ENCODE measurements at regions not wholly inside any gene's neighbourhood (a gene's known extent, or its start where the extent isn't known, plus 50 kb on each side); places are given as distances from the start of the nearest gene placed in this dataset.

DNA sequence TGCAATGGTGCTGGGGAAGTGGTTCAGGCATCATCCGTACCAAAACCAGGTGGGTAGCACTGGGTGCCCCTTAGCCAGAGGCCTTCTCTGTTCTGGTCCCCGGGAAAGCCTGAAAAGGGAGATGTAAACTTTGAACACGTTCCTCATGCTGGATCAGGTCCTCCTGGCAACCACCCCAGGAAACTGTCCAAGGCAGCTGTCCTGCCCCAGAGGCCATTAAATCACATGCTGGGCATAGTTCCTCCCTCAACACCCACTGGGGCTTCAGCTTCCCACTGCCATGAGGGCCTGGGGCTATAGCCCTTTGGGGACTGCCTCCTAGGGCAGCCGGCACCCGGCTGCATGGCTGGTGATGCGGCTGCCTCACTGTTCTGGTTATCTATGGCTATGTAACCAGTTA lies 228.9 kb upstream of the MVB12B start:
- Histone ChIP-seq H3K36me3 (ENCODE audit: control insufficient read depth, insufficient read depth, low read length) (no peaks in the 10 kb centered on the region), H3K4me2 (ENCODE audit: low read length) (no peak overlapping the region), H3K4me3 (ENCODE audit: low read depth, low read length) (no peak overlapping the region), H3K27me3 (ENCODE audit: control insufficient read depth, insufficient read depth, low read length) (no peaks in the 10 kb centered on the region), H3K27ac (no peak overlapping the region), H3K9me3 (ENCODE audit: control insufficient read depth, low read length) (no peaks in the 10 kb centered on the region), H3K4me1 (no peaks in the 10 kb centered on the region), H3K9ac (no peak overlapping the region), H2AFZ (no peak overlapping the region), H3K79me2 (no peaks in the 10 kb centered on the region)
- no peak for TF ChIP-seq CTCF (IDR thresholded peaks at IDR 0.05)

GRCh38 chr9:126106404-126106803 lies 220.2 kb upstream of the MVB12B start:
- no peak for TF ChIP-seq CTCF (IDR thresholded peaks at IDR 0.05)
- Histone ChIP-seq H3K9ac (no peak overlapping the region), H3K79me2 (no peaks in the 10 kb centered on the region), H3K27ac (no peak overlapping the region), H3K9me3 (ENCODE audit: control insufficient read depth, low read length) (no peaks in the 10 kb centered on the region), H3K27me3 (ENCODE audit: control insufficient read depth, insufficient read depth, low read length) (no peaks in the 10 kb centered on the region), H2AFZ (no peak overlapping the region), H3K4me1 (no peaks in the 10 kb centered on the region), H3K4me2 (ENCODE audit: low read length) (no peak overlapping the region), H3K4me3 (ENCODE audit: low read depth, low read length) (no peak overlapping the region), H3K36me3 (ENCODE audit: control insufficient read depth, insufficient read depth, low read length) (no peaks in the 10 kb centered on the region)

GRCh38 chr9:126107693-126108092 lies 218.9 kb upstream of the MVB12B start:
- Histone ChIP-seq H3K9ac (no peak overlapping the region), H3K27me3 (ENCODE audit: control insufficient read depth, insufficient read depth, low read length) (no peaks in the 10 kb centered on the region), H2AFZ (no peak overlapping the region)

GRCh38 chr9:126108240-126108639 lies 218.4 kb upstream of the MVB12B start:
- Histone ChIP-seq H2AFZ (no peak overlapping the region), H3K4me3 (ENCODE audit: low read depth, low read length) (no peak overlapping the region), H3K79me2 (no peaks in the 10 kb centered on the region), H3K9ac (no peak overlapping the region), H3K9me3 (ENCODE audit: control insufficient read depth, low read length) (no peaks in the 10 kb centered on the region), H3K36me3 (ENCODE audit: control insufficient read depth, insufficient read depth, low read length) (no peaks in the 10 kb centered on the region), H3K27me3 (ENCODE audit: control insufficient read depth, insufficient read depth, low read length) (no peaks in the 10 kb centered on the region), H3K4me2 (ENCODE audit: low read length) (no peak overlapping the region), H3K4me1 (no peaks in the 10 kb centered on the region), H3K27ac (no peak overlapping the region)
- no peak for TF ChIP-seq CTCF (IDR thresholded peaks at IDR 0.05)

More at GRCh38 chr9:126107693-126108092, 218.9 kb upstream of the MVB12B start:
- Histone ChIP-seq H3K27ac (no peak overlapping the region), H3K79me2 (no peaks in the 10 kb centered on the region), H3K4me3 (ENCODE audit: low read depth, low read length) (no peak overlapping the region), H3K9me3 (ENCODE audit: control insufficient read depth, low read length) (no peaks in the 10 kb centered on the region), H3K4me1 (no peaks in the 10 kb centered on the region), H3K4me2 (ENCODE audit: low read length) (no peak overlapping the region), H3K36me3 (ENCODE audit: control insufficient read depth, insufficient read depth, low read length) (no peaks in the 10 kb centered on the region)
- no peak for TF ChIP-seq CTCF (IDR thresholded peaks at IDR 0.05)

GRCh38 chr9:126109575-126109974 lies 217.1 kb upstream of the MVB12B start:
- no peaks in the 10 kb centered on the region for H3K4me1 ChIP-seq
- no peaks in the 10 kb centered on the region for H3K79me2 ChIP-seq
- no peak overlapping the region for H3K27ac ChIP-seq
- no peak overlapping the region for H3K9ac ChIP-seq
- H3K9me3 ChIP-seq (ENCODE audit: control insufficient read depth, low read length), result no peaks in the 10 kb centered on the region
- H3K4me3 ChIP-seq (ENCODE audit: low read depth, low read length), result no peak overlapping the region
- no peak for TF ChIP-seq CTCF (IDR thresholded peaks at IDR 0.05)
- no peaks in the 10 kb centered on the region for H3K36me3 ChIP-seq (ENCODE audit: control insufficient read depth, insufficient read depth, low read length)
- no peak overlapping the region for H2AFZ ChIP-seq
- H3K4me2 ChIP-seq (ENCODE audit: low read length), result no peak overlapping the region
- no peaks in the 10 kb centered on the region for H3K27me3 ChIP-seq (ENCODE audit: control insufficient read depth, insufficient read depth, low read length)
